IPS DF 6.9 (cell line): ENCODE measurements at regions not wholly inside any gene's neighbourhood (a gene's known extent, or its start where the extent isn't known, plus 50 kb on each side); places are given as distances from the start of the nearest gene placed in this dataset.

Experiments
- DNase-seq: peaks from one replicate; pipeline ENCODE4 v3.0.0-alpha.2; 2013; ENCODE audit warnings: low read depth, low spot score
- H3K27ac ChIP-seq: one replicate; pipeline ENCODE4 v1.5.1; 2013; ENCODE audit warnings: low read length, control low read depth
- H3K27me3 ChIP-seq: 2 replicates; pipeline ENCODE4 v1.6.1; 2013; ENCODE audit warnings: mild to moderate bottlenecking, low read length; ENCODE audit not compliant: control insufficient read depth, insufficient read depth
- H3K36me3 ChIP-seq: 2 replicates; pipeline ENCODE4 v1.6.1; 2013; ENCODE audit warnings: low read length; ENCODE audit not compliant: control insufficient read depth, insufficient read depth
- H3K4me1 ChIP-seq: 2 replicates; pipeline ENCODE4 v1.6.1; 2013; ENCODE audit warnings: low read length; ENCODE audit not compliant: control insufficient read depth, insufficient read depth
- H3K4me3 ChIP-seq: 2 replicates; pipeline ENCODE4 v1.5.1; 2013; ENCODE audit warnings: mild to moderate bottlenecking, low read length
- H3K9me3 ChIP-seq: 2 replicates; pipeline ENCODE4 v1.6.1; 2013; ENCODE audit warnings: low read length, inconsistent platforms; ENCODE audit not compliant: control insufficient read depth, insufficient read depth
- WGBS: extraction: QIAGEN DNeasy Blood & Tissue Kit; methylation state at CpG from one replicate; pipeline ENCODE4 v1.1.7; 2013; ENCODE audit warnings: mixed read lengths, missing lambda C conversion rate; ENCODE audit not compliant: insufficient read length, insufficient coverage; 5-methylcytosine and 5-hydroxymethylcytosine counted together

GRCh38 chr16:13392341-13392740, 490.9 kb downstream of the SHISA9 start:
- no peaks in the 10 kb centered on the region for H3K36me3 ChIP-seq
- no CpG with 5 or more reads among the region's 4 CpGs for WGBS
- H3K4me3 ChIP-seq = no peak overlapping the region
- H3K9me3 ChIP-seq = no peaks in the 10 kb centered on the region
- H3K27me3 ChIP-seq = no peaks in the 10 kb centered on the region
- no peak for DNase-seq
- H3K4me1 ChIP-seq = no peaks in the 10 kb centered on the region
- no peak overlapping the region for H3K27ac ChIP-seq

- Histone ChIP-seq H3K27ac (no peak overlapping the region), H3K4me3 (no peak overlapping the region), H3K27me3 (no peaks in the 10 kb centered on the region), H3K36me3 (no peaks in the 10 kb centered on the region), H3K9me3 (no peaks in the 10 kb centered on the region), H3K4me1 (no peaks in the 10 kb centered on the region)
- no peak for DNase-seq
- no CpG with 5 or more reads among the region's 7 CpGs for WGBS
These were observed 492.4 kb downstream of the SHISA9 start for GRCh38 chr16:13393816-13394215.

- no CpG with 5 or more reads among the region's 5 CpGs for WGBS
- Histone ChIP-seq H3K36me3 (no peaks in the 10 kb centered on the region), H3K27ac (no peak overlapping the region), H3K9me3 (no peaks in the 10 kb centered on the region), H3K4me1 (no peaks in the 10 kb centered on the region), H3K4me3 (no peak overlapping the region), H3K27me3 (no peaks in the 10 kb centered on the region)
- no peak for DNase-seq
These were observed 493.1 kb downstream of the SHISA9 start for GRCh38 chr16:13394488-13394887.

GRCh38 chr16:13397126-13397525, 495.7 kb downstream of the SHISA9 start:
- Histone ChIP-seq H3K36me3 (no peaks in the 10 kb centered on the region), H3K4me3 (no peak overlapping the region), H3K27ac (no peak overlapping the region), H3K9me3 (no peaks in the 10 kb centered on the region), H3K4me1 (no peaks in the 10 kb centered on the region), H3K27me3 (no peaks in the 10 kb centered on the region)
- no CpG with 5 or more reads among the region's 7 CpGs for WGBS
- no peak for DNase-seq

- Histone ChIP-seq H3K9me3 (no peaks in the 10 kb centered on the region), H3K36me3 (no peaks in the 10 kb centered on the region), H3K4me1 (no peaks in the 10 kb centered on the region), H3K27me3 (no peaks in the 10 kb centered on the region), H3K27ac (no peak overlapping the region), H3K4me3 (no peak overlapping the region)
- no CpG with 5 or more reads among the region's 4 CpGs for WGBS
- DNase-seq = no peak
These were observed 500.2 kb downstream of the SHISA9 start for GRCh38 chr16:13401641-13402040.

- no peak for DNase-seq
- no peaks in the 10 kb centered on the region for H3K27me3 ChIP-seq
- H3K36me3 ChIP-seq = no peaks in the 10 kb centered on the region
- H3K4me1 ChIP-seq = no peaks in the 10 kb centered on the region
- no peak overlapping the region for H3K4me3 ChIP-seq
- WGBS = no CpG with 5 or more reads among the region's 12 CpGs
- no peak overlapping the region for H3K27ac ChIP-seq
- no peaks in the 10 kb centered on the region for H3K9me3 ChIP-seq
These were observed 501.2 kb downstream of the SHISA9 start for GRCh38 chr16:13402601-13403000.

GRCh38 chr16:13403326-13403725, 501.9 kb downstream of the SHISA9 start:
- Histone ChIP-seq H3K9me3 (no peaks in the 10 kb centered on the region), H3K27me3 (no peaks in the 10 kb centered on the region), H3K36me3 (no peaks in the 10 kb centered on the region), H3K4me3 (no peak overlapping the region), H3K27ac (no peak overlapping the region), H3K4me1 (no peaks in the 10 kb centered on the region)
- no peak for DNase-seq

- Histone ChIP-seq H3K27ac (no peak overlapping the region), H3K36me3 (no peaks in the 10 kb centered on the region), H3K4me3 (no peak overlapping the region), H3K9me3 (no peaks in the 10 kb centered on the region), H3K27me3 (no peaks in the 10 kb centered on the region), H3K4me1 (no peaks in the 10 kb centered on the region)
- DNase-seq = no peak
These were observed 505.8 kb upstream of the ERCC4 start for GRCh38 chr16:13414154-13414553.

GRCh38 chr16:13419589-13419988, 500.4 kb upstream of the ERCC4 start:
- no peak overlapping the region for H3K4me3 ChIP-seq
- H3K4me1 ChIP-seq = no peaks in the 10 kb centered on the region
- no peak overlapping the region for H3K27ac ChIP-seq
- H3K9me3 ChIP-seq = no peaks in the 10 kb centered on the region
- DNase-seq = no peak
- WGBS = no CpG with 5 or more reads among the region's 2 CpGs
- no peaks in the 10 kb centered on the region for H3K27me3 ChIP-seq
- no peaks in the 10 kb centered on the region for H3K36me3 ChIP-seq

GRCh38 chr16:13421726-13422125, 498.2 kb upstream of the ERCC4 start:
- DNase-seq = no peak
- H3K4me1 ChIP-seq = no peaks in the 10 kb centered on the region
- no peaks in the 10 kb centered on the region for H3K9me3 ChIP-seq
- H3K27ac ChIP-seq = no peak overlapping the region
- no peaks in the 10 kb centered on the region for H3K36me3 ChIP-seq
- WGBS = no CpG with 5 or more reads among the region's 3 CpGs
- H3K27me3 ChIP-seq = no peaks in the 10 kb centered on the region
- no peak overlapping the region for H3K4me3 ChIP-seq

- H3K4me1 ChIP-seq = no peaks in the 10 kb centered on the region
- no peaks in the 10 kb centered on the region for H3K36me3 ChIP-seq
- DNase-seq = no peak
- no peak overlapping the region for H3K27ac ChIP-seq
- H3K9me3 ChIP-seq = no peaks in the 10 kb centered on the region
- no peak overlapping the region for H3K4me3 ChIP-seq
- no CpG with 5 or more reads among the region's 5 CpGs for WGBS
- no peaks in the 10 kb centered on the region for H3K27me3 ChIP-seq
These were observed 494.1 kb upstream of the ERCC4 start for GRCh38 chr16:13425836-13426235.
